Brain microvascular endothelial cell (primary cell): ENCODE measurements at regions not wholly inside any gene's neighbourhood (a gene's known extent, or its start where the extent isn't known, plus 50 kb on each side); places are given as distances from the start of the nearest gene placed in this dataset.
A peak's percentile ranks its signal among the peaks of the same experiment; 100 is the strongest.

Experiments used
- DNase-seq: peaks from one replicate; pipeline ENCODE4 v3.0.0-alpha.2; 2020
- H3K27ac ChIP-seq: fragments of 250-450 bp; sonication (Bioruptor Pico); 2 replicates; pipeline ENCODE4 v1.5.1; 2020; ENCODE audit warnings: mild to moderate bottlenecking, moderate library complexity
- H3K27me3 ChIP-seq: fragments of 250-450 bp; sonication (Bioruptor Pico); replicated peaks from 2 replicates; pipeline ENCODE4 v1.5.1; 2020; ENCODE audit warnings: mild to moderate bottlenecking
- H3K36me3 ChIP-seq: fragments of 250-450 bp; sonication (Bioruptor Pico); replicated peaks from 2 replicates; pipeline ENCODE4 v1.5.1; 2020; ENCODE audit warnings: mild to moderate bottlenecking
- H3K4me3 ChIP-seq: 2 replicates; pipeline ENCODE4 v1.5.1; 2011; ENCODE audit warnings: low read depth, mild to moderate bottlenecking, control low read depth, low read length, moderate library complexity
- in situ Hi-C: cut with HindIII; loops from 2 replicates; pipeline ENCODE4 v1.10.0; 2017; ENCODE audit warnings: low sequenced_read_pairs, low pct_ligation_motif_present
- TF ChIP-seq, protein P1 (sequence below): IDR thresholded peaks from 2 replicates; pipeline ENCODE4 v1.5.1; 2011; ENCODE audit warnings: low read depth, mild to moderate bottlenecking, moderate library complexity, low read length, control low read depth, inconsistent platforms; ENCODE audit errors: missing control alignments

DNA sequence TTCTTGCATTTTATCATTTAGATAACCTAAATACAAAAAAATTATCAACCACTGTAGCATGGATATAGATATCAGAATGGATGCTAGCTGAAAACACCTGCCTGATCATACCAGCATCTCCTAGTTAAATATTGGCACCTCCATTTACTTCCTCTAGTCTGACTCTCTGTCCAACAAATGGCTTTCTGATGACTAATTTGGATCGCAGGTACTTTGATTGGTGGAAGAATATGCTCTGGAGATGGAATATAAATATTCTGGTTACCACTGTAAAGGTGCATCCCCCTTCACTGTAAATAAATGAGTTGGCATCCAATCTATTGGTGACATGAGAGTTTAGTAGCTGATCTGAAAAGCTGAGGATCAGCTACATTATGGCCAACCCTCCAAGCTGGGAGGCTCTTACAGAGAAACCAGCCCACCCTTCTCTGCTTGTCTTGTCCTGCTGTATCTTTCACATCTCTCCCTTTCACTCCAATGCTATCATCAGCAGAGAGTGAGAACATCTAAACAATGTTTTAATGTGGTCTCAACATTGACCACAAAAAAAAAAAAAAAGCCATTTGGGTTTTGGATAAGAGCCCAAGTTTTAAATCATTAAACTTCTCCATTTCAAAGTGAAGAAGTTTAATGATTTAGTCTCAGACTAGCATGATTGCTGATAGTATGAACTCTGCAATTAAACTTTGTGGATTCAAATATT is 90.5 kb downstream of the PMAIP1 start:
- TF ChIP-seq, protein P1, sequence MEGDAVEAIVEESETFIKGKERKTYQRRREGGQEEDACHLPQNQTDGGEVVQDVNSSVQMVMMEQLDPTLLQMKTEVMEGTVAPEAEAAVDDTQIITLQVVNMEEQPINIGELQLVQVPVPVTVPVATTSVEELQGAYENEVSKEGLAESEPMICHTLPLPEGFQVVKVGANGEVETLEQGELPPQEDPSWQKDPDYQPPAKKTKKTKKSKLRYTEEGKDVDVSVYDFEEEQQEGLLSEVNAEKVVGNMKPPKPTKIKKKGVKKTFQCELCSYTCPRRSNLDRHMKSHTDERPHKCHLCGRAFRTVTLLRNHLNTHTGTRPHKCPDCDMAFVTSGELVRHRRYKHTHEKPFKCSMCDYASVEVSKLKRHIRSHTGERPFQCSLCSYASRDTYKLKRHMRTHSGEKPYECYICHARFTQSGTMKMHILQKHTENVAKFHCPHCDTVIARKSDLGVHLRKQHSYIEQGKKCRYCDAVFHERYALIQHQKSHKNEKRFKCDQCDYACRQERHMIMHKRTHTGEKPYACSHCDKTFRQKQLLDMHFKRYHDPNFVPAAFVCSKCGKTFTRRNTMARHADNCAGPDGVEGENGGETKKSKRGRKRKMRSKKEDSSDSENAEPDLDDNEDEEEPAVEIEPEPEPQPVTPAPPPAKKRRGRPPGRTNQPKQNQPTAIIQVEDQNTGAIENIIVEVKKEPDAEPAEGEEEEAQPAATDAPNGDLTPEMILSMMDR: no peak
- in situ Hi-C loops: no loop called here
- Histone ChIP-seq H3K4me3 (no peak overlapping the region), H3K27ac (no peak overlapping the region), H3K27me3 (peaks cover 2% of the 10 kb centered on the region), H3K36me3 (no peaks in the 10 kb centered on the region)
- no peak for DNase-seq

- peak; percentile 17 for DNase-seq
- Histone ChIP-seq H3K36me3 (no peaks in the 10 kb centered on the region), H3K4me3 (no peak overlapping the region), H3K27me3 (peaks cover 2% of the 10 kb centered on the region), H3K27ac (no peak overlapping the region)
- in situ Hi-C loops: no loop called here
- TF ChIP-seq, protein P1: peak; percentile 89
Observed at GRCh38 chr18:59988098-59988706, 88.4 kb downstream of the PMAIP1 start.

GRCh38 chr18:59987102-59987501 is 87.3 kb downstream of the PMAIP1 start:
- H3K36me3 ChIP-seq: no peaks in the 10 kb centered on the region
- no peak overlapping the region for H3K27ac ChIP-seq
- TF ChIP-seq, protein P1: no peak
- H3K4me3 ChIP-seq: no peak overlapping the region
- DNase-seq: no peak
- H3K27me3 ChIP-seq: peaks cover 2% of the 10 kb centered on the region
- in situ Hi-C loops: no loop called here

- Histone ChIP-seq H3K27me3 (peaks cover 2% of the 10 kb centered on the region), H3K27ac (no peak overlapping the region), H3K4me3 (no peak overlapping the region), H3K36me3 (no peaks in the 10 kb centered on the region)
- TF ChIP-seq, protein P1: no peak
- in situ Hi-C loops: no loop called here
- DNase-seq: no peak
Observed at GRCh38 chr18:59986139-59986538, 86.3 kb downstream of the PMAIP1 start.

- H3K36me3 ChIP-seq: no peaks in the 10 kb centered on the region
- H3K27ac ChIP-seq: no peak overlapping the region
- H3K27me3 ChIP-seq: no peaks in the 10 kb centered on the region
- in situ Hi-C loops: no loop called here
- TF ChIP-seq, protein P1: no peak
- no peak for DNase-seq
- no peak overlapping the region for H3K4me3 ChIP-seq
Observed at GRCh38 chr18:59985289-59985688, 85.5 kb downstream of the PMAIP1 start.

DNA sequence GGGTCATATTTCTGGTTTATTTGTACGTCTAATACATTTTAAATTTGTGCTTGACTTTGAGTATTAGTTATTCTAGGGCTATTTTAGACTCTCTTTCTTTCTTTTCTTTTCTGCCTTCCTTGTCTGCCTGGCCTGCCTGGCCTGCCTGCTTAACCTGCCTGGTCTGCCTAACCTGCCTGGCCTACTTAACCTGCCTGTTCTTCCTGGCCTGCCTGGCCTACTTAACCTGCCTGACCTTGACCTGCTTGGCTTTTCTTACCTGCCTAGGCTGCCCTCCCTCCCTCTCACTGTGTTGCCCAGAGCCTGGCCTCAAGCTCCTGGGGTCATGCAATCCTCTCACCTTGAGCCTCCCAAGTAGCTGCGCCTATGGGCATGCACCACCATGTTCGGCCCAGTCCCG is 83.7 kb downstream of the PMAIP1 start:
- Histone ChIP-seq H3K4me3 (no peak overlapping the region), H3K36me3 (no peaks in the 10 kb centered on the region), H3K27ac (no peak overlapping the region), H3K27me3 (no peaks in the 10 kb centered on the region)
- DNase-seq: no peak
- TF ChIP-seq, protein P1: no peak
- in situ Hi-C loops: no loop called here
